ENCODE measurements at regions not wholly inside any gene's neighbourhood (a gene's known extent, or its start where the extent isn't known, plus 50 kb on each side); places are given as distances from the start of the nearest gene placed in this dataset.

DNA sequence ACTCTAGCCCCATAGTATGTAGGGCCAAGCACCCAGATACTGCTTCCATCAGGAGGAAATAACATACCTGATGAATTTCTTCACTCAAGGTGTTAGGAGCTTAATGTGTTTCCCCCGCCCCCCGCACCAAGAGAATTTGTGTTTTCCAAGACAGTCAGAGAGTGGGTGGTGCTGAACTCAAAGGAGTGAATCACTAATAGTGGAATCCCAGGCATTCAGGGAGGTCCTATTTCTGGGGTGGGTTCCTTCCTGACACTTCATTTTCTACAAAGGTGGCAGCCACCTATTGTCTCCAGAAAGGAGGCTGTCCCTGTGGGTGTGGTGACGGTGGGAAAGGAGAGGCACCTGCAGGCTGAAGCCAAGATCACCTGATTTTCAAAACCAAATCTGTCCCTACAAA is 50.8 kb upstream of the ELF5 start:
- DNase-seq = peak in 1 of 51 donors; percentile 42

DNA sequence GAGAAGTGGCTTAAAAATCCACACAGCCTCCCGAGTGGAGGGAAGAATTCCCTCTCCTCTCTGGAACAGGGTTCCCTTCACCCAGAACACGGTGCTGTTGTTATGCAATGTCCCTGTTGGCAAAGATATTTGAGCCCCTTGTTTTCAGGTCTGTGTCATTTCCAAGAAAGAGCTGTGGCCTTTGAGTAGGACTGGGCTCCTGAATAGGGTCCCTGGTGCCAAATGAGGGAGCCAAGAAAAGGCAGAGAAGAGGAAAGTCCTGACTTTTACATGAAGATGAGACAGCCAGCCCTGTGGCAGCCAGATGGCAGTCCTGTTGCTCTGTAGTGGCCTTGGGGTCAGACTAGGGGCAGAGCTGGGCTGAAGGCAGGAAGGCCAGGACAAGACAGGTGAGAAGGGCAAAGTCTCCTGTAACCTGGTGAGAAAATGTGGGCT is 51.2 kb upstream of the ELF5 start:
- DNase-seq = peak in 29 of 51 donors; percentile 9 to 78 (median 55)

DNA sequence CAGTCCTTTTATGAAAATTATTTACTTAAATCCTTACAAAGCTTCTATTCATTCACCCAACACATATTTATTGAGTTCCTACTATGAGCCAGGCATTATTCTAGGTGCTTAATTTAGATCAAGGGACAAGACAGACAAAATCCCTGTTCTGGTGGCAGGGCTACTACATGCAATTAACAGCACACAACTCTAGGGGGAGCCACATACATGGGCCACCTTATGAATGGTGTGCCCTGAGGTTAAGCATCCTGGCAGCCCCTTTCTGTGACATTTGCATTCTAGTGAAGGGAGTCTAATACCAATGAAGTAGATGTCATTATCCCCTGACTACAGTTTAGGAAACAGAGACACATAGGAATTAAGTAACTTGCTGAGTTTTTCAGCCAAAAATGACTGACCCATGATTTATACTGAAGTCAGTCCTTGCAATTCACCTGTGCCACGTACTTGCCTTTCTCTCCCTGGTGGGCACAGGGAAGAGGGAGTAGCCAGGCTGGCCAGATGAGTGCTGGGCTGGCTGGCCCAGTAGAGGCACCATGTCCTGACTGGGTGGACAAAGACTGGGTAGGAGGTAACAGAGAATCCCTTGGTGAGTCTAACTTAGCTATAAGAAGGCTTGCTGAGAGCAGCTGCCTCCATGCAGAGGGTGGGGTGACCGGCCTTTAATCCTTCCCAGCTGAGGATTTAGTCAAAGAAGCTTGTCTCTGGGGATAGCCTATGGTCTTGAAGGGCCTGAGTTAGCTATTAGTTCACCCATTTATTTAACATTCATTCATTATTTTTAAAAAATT is 52.0 kb upstream of the ELF5 start:
- no peak for DNase-seq

DNA sequence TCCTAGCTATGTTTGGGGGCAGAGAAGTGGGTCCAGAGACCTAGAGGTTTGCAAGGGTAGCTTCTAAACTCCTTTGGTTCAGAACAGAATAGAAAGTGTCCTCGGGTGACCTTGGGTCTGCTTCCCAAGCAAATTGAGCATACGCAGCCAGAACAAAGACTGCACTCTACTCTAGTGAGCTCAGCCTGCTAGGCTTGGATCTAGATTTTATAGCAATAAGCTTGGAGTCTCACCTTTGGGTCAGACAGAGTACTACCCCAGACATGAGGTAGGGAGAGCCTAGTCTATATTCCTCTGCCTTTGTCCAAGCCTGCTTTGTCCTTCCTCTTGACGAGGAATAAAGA is 52.6 kb upstream of the ELF5 start:
- peak in 2 of 51 donors; percentile 8 to 12 for DNase-seq

DNA sequence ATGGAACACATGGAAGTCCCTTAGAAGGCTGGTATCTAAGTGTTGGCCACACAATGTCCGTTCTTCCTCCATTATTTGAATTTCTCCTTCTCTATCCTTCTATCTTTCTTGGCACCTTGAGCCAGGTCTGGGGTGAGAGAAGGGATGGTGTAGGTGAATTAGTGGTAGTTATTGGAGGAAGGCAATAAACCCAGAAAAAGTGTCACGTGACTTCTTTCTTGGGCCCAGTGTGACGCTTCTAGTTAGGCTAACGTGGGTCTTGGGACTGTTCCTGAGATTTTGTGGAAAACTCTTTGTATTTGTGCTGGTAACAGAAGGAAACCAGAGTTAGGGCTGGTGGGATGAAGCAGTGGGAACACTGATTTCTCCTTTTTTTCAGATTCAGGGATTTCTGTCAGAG is 53.1 kb upstream of the ELF5 start:
- no peak for DNase-seq

DNA sequence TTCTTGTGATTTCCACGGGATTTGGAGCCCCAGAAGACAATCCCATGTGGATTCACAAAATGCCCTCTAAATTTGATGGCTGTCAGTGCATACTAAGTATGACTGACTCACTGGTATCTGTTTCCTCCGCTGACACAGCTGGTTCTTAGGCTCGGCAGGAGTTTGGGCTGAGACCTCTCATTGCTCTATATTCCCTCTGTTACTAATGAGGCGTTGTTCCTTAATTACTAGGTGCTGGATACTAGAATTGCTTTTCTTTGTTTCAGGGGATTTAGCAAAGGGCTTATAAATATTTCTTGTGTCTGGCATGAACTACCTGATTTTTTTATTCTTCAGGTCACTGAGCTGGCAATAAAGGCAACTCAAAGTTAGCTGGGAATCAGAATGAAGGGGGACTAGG is 53.2 kb upstream of the EHF start:
- DNase-seq = no peak

GRCh38 chr11:34570584-34570983 is 50.3 kb upstream of the EHF start:
- no peak for DNase-seq
